HG03135 (cell line): ENCODE measurements at regions not wholly inside any gene's neighbourhood (a gene's known extent, or its start where the extent isn't known, plus 50 kb on each side); places are given as distances from the start of the nearest gene placed in this dataset.

Experiments used
- ATAC-seq: cut with Tn5 transposase; IDR thresholded peaks from one replicate; pipeline ENCODE4 v1.9.1; 2021; ENCODE audit warnings: mild to moderate bottlenecking, moderate library complexity; ENCODE audit not compliant: unreplicated experiment

DNA sequence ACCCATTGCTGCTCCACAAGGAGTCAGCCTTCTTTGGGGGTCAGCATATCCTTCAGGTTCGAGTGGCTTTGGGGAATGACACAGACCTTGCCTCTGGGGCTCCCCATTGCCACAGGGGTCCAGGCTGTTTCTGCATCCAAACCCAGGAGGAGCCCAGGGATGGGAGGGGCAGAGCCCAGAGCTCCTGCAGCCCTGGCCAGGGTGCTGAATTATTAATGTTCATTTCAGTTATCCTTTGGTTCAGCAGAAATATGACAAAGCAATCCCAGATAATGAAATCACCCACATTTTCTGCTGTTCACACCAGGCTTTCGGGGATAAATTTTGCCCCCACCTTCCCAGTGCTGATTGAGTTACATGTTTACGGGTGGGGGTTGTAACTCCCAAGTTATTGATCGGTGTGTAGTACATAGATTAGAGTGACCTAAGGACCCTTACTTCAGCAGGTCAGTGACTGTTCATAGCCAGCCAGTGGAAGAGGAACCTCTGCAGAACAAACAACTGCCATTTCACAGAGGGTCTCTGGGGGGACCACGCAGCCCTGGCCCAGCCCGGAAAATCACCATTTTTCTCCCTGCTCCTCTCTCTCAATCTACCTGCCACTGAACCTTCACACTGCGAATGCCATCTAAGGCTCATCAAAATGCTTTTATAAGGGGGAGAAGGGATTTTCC, 240.3 kb upstream of the N4BP1 start:
- ATAC-seq, result no peak

DNA sequence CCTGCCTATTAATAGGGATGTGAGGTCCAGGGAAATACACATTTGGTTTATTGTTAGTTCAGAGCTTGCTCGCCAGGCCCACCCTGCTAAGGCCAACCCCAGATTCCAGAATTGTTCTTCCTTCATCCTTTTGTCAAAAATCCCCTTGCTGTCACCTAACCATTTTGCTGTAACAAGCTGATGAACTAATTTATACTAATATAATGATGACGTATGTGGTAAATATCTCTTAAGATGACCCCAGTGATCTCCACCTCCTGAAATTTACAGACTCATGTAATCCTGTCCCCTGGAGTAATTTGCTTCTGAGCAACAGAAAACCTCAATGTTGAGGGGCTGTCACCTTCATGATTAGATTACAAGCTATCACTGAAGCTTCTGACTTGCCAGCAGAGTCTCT, 236.3 kb upstream of the N4BP1 start:
- no peak for ATAC-seq

- no peak for ATAC-seq
These were observed 235.3 kb upstream of the N4BP1 start for GRCh38 chr16:48845261-48845660.

DNA sequence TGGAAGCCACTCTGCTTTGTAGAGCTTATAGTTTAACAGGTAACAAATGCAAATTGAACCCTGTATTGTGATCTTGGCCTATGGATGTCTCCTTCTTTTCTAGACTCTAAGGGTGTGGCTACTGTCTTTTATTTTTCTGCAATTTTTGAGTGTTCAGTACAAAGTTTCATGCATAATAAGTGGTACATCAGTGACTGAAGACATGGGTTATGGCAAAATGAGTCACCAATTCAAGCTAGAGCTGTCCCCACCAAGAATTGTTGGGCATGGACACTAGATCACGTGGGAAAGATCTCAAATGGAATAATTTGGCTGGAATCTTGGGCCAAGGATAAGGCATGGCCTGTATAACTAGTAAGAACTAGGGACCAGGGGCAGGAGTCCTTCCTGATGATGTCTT, 228.4 kb upstream of the N4BP1 start:
- no peak for ATAC-seq

DNA sequence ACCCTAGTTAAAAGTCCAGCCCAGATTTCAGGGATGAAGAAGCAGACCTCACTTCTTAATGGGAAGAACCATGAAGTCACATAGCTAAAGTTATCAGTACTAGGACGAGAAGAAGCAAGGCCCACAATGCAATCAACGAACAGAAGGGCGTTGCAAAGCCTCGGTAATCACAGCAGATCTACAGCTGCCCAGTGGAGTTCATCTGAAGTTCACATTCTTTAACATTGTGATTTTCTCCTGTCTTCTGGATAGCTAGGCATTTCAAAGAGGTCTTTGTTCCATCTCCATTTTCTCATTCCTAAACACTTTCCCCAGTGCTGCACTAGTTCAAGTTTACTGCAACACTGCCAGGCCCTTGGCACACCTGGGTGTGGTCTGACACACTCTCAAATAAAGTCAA, 226.7 kb upstream of the N4BP1 start:
- ATAC-seq, result no peak

GRCh38 chr16:48836067-48836466, 226.1 kb upstream of the N4BP1 start:
- ATAC-seq, result no peak

GRCh38 chr16:48834576-48834975, 224.6 kb upstream of the N4BP1 start:
- no peak for ATAC-seq

DNA sequence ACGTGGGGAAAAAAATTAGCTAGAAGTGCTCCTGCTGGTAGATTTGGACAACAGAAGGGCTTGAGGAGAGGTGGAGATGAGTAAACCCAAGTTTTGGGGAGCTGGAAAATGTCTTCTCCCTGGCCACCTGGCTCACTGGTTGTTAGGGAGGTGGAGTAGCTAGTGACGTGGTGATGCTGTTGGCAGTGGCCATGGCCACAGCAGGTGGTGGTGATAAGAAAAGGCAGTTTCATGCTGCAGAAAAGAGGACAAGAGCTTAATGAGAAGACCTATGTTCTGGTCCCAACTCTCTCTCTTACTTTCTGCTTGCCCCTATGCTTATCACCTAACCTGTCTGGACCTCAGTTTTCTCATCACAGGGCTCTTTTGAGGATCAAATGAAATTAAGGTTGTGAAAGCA, 223.5 kb upstream of the N4BP1 start:
- ATAC-seq, result no peak

- ATAC-seq, result no peak
These were observed 221.2 kb upstream of the N4BP1 start for GRCh38 chr16:48831076-48831722.

GRCh38 chr16:48829336-48830310, 219.6 kb upstream of the N4BP1 start:
- ATAC-seq, result no peak

DNA sequence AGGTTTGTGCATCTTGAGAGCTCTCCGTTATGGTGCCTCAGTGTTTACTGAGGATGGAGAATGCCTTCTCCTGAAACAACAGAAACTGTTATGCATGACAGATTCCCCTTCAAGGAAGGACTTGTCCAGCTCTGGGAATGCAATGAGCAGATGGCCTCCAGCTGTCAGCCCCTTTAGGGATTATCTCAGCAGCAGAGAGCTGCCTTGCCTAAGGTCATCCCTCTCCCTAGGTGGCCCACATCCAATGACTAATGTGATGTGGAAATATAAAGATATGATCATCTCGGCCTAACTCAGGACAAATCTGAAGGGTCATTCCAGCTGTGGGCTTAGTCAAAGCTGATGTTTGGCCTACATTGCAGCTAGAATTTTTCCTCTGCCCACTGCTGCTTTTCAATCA, 214.3 kb upstream of the N4BP1 start:
- no peak for ATAC-seq

- no peak for ATAC-seq
These were observed 212.5 kb upstream of the N4BP1 start for GRCh38 chr16:48822431-48822830.

DNA sequence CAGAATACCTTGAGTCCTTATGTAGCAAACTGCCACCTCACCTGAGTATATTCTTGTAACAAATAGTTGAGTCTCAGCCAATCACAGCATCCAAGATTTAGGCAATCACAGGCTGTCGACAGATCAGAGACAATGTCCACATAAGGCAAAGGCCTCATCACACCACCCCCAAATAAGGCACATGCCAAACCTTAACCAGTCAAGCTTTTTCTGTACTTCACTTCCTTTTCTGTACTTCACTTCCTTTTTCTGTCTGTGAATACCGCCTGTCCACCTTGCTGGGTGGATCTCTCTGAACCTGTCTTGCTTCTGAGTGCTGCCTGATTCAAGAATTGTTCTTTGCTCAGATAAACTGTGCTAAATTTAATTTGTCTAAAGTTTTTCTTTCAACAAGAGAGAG, 210.4 kb upstream of the N4BP1 start:
- ATAC-seq, result no peak

GRCh38 chr16:48818257-48818656, 208.3 kb upstream of the N4BP1 start:
- no peak for ATAC-seq

GRCh38 chr16:48817032-48817431, 207.1 kb upstream of the N4BP1 start:
- no peak for ATAC-seq

DNA sequence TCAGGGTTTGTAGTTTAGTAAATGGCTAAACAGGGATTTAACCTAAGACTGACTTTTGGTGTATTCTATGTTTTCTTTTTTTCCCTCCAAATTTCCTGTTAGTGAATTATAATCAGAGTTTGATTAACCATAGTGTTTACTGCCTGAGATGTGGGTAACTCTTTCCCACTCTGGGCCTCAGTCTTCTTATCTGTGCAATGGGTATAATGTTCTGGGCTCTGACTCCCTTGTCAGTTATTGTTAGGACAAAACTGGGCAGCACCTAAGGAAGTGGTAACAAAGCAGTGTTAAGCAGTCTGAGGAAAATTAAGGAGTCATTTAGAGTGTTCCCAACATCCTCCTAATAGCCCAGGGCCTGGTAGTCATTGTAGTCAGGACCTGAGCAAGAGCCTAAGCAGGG, 206.4 kb upstream of the N4BP1 start:
- ATAC-seq, result no peak

DNA sequence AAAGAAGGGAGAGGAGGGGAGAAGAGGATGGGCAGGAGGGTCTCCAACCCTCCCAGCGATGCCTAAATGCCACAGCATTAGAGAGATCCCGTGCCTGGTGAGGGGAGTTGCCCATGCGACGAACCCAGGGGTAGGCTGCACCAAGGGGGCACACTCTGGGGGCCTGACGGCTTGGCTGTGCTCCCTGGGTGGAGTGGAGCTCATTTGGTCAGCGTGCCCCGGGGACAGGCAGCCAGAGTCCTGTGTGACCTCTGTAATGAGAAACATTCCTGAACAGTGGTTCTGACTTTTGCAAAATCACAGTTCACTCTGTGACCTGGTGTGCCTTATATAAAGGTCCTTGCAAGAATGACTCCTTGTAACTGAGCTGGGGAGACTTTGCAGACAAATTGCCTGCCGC, 205.0 kb upstream of the N4BP1 start:
- no peak for ATAC-seq

- no peak for ATAC-seq
These were observed 203.5 kb upstream of the N4BP1 start for GRCh38 chr16:48813485-48813884.

DNA sequence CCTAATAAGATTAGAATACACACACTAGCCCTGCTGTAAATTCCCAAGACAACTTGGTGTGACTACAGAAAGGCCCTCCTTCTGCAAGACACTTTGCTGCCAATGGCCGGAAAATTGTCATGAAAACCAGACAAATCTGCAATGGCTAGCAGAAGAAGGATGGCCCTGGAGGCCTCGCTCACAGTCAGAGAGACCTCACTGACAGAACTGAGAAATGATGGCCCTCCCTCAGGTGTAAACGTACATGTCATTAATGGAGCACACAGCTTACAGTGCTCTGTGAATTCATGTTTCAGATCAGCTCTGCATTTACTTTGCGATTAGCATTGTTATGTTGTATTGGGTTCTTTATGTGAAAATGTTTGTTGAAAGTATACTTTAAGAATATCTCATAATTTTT, 202.9 kb upstream of the N4BP1 start:
- ATAC-seq, result no peak

- no peak for ATAC-seq
These were observed 201.5 kb upstream of the N4BP1 start for GRCh38 chr16:48811478-48811877.

- no peak for ATAC-seq
These were observed 200.9 kb upstream of the N4BP1 start for GRCh38 chr16:48810803-48811453.
